ENCODE measurements at regions not wholly inside any gene's neighbourhood (a gene's known extent, or its start where the extent isn't known, plus 50 kb on each side); places are given as distances from the start of the nearest gene placed in this dataset.

DNA sequence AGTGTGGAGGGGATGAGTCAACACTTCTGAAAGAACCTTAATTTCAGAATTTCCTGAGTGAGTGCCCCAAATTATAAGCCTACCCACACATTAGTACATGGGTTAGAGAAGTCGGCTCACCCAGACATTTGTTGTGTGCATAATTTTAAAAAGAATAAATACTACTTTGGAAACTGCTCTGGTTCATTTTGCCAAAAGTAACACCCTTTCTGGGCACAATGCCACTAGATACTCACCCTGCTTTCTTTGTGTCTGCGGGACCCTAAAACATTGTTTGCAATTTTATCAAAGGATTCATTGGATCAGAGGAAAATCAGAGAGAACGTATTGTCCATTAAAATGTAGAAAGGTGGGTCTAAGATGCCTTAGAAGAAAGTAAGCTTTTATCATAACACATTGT is 245.5 kb upstream of the NRP1 start:
- peaks cover 4% of the 10 kb centered on the region for H3K27me3 Mint-ChIP-seq (ENCODE audit: low read depth)
- no peak overlapping the region for H3K27ac Mint-ChIP-seq
- peaks cover 6% of the 10 kb centered on the region for H3K9me3 Mint-ChIP-seq
- no peak overlapping the region for H3K4me3 Mint-ChIP-seq
- no peaks in the 10 kb centered on the region for H3K36me3 Mint-ChIP-seq (ENCODE audit: low read depth)
- no peaks in the 10 kb centered on the region for H3K4me1 Mint-ChIP-seq
- TF ChIP-seq, protein P1, sequence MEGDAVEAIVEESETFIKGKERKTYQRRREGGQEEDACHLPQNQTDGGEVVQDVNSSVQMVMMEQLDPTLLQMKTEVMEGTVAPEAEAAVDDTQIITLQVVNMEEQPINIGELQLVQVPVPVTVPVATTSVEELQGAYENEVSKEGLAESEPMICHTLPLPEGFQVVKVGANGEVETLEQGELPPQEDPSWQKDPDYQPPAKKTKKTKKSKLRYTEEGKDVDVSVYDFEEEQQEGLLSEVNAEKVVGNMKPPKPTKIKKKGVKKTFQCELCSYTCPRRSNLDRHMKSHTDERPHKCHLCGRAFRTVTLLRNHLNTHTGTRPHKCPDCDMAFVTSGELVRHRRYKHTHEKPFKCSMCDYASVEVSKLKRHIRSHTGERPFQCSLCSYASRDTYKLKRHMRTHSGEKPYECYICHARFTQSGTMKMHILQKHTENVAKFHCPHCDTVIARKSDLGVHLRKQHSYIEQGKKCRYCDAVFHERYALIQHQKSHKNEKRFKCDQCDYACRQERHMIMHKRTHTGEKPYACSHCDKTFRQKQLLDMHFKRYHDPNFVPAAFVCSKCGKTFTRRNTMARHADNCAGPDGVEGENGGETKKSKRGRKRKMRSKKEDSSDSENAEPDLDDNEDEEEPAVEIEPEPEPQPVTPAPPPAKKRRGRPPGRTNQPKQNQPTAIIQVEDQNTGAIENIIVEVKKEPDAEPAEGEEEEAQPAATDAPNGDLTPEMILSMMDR (IDR thresholded peaks at IDR 0.05; ENCODE audit: unreplicated experiment in 3 of 3) = no peak

DNA sequence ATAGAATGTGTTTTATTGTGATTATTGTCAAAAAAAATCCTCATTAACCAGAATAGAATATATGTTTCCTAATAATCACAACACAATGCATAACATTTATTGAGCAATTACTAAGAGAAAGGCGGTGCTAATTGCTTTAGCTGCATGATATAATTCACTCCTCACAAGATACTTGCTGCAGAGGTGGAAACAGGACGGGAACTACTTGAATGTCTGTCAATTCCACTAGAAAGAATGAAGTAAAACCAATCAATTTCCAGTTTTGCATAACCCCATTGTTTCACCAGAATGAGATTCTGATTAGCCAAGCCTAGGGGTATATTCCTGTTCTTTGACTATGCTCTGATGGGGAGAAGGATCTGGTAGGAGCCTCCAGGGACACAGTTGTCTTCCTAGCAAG is 239.1 kb upstream of the NRP1 start:
- Mint-ChIP-seq H3K27ac (no peak overlapping the region), H3K36me3 (ENCODE audit: low read depth) (no peaks in the 10 kb centered on the region), H3K4me1 (no peaks in the 10 kb centered on the region), H3K4me3 (no peak overlapping the region), H3K27me3 (ENCODE audit: low read depth) (no peaks in the 10 kb centered on the region), H3K9me3 (no peaks in the 10 kb centered on the region)
- TF ChIP-seq, protein P1 (IDR thresholded peaks at IDR 0.05; ENCODE audit: unreplicated experiment in 3 of 3) = no peak

DNA sequence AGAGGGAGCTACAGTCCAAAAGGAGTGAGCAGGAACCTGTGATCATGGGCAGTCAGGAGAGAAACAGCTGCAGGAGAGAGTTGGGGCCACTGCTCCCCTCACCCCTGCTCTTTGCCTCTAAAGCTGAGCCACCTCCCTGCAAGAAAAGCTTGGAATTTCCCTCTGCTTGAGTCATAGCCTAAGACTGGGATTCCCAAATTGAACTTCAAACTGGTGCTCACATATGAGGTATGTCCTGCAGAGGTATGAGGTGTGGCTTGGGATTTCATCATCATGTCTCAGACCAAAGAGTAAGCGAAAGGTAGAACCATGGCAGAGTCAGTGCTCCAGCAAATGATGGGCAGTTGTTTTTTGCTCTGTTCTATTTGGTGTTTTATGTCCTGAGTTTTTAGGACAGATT is 237.1 kb upstream of the NRP1 start:
- no peaks in the 10 kb centered on the region for H3K9me3 Mint-ChIP-seq
- no peaks in the 10 kb centered on the region for H3K36me3 Mint-ChIP-seq (ENCODE audit: low read depth)
- H3K4me1 Mint-ChIP-seq = no peaks in the 10 kb centered on the region
- no peak overlapping the region for H3K4me3 Mint-ChIP-seq
- TF ChIP-seq, protein P1 (IDR thresholded peaks at IDR 0.05; ENCODE audit: unreplicated experiment in 3 of 3) = no peak
- H3K27me3 Mint-ChIP-seq (ENCODE audit: low read depth) = no peaks in the 10 kb centered on the region
- H3K27ac Mint-ChIP-seq = no peak overlapping the region

DNA sequence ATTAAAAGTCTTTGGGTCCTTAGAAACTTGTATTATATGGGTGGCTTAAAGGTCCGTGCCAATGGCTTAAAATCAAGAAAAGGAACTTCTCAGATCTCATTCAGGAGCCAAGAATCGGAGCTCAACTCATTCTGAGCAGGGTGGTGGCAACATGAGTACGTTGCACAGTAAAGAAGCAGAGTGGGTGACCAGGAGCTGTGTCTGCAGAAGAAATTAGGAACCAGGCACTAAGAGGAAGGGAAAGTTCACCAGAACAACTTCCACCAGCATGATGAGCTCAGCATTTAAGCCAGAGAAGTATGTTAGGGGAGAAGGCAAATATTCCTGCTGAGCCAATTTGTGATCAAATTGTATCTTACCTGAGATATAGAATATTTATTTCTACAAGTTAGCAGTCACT is 236.0 kb upstream of the NRP1 start:
- TF ChIP-seq, protein P1 (IDR thresholded peaks at IDR 0.05; ENCODE audit: unreplicated experiment in 3 of 3) = no peak
- H3K9me3 Mint-ChIP-seq = no peaks in the 10 kb centered on the region
- no peak overlapping the region for H3K4me3 Mint-ChIP-seq
- no peaks in the 10 kb centered on the region for H3K36me3 Mint-ChIP-seq (ENCODE audit: low read depth)
- H3K4me1 Mint-ChIP-seq = peaks cover 6% of the 10 kb centered on the region
- no peak overlapping the region for H3K27ac Mint-ChIP-seq
- no peaks in the 10 kb centered on the region for H3K27me3 Mint-ChIP-seq (ENCODE audit: low read depth)

DNA sequence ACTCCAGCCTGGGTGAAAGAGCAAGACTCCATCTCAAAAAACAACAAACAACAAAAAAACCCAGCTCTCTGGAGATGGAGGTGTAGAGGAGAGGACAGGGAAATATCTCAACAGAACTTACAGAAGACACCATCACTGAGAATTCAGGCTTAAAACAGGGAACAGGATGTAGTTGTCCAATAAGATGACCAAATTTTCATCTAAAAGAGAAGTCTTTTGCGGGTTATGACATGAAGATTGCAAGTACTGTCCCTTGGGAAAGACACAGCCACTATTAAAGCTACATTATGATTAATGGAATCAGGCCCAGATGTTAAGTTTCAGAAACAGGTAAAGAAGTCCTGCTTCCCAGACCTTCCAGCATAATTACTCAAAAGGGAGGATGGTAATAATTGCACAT is 235.2 kb upstream of the NRP1 start:
- Mint-ChIP-seq H3K27me3 (ENCODE audit: low read depth) (no peaks in the 10 kb centered on the region), H3K36me3 (ENCODE audit: low read depth) (no peaks in the 10 kb centered on the region), H3K9me3 (no peaks in the 10 kb centered on the region), H3K4me3 (no peak overlapping the region), H3K27ac (no peak overlapping the region), H3K4me1 (peaks cover 9% of the 10 kb centered on the region)
- TF ChIP-seq, protein P1 (IDR thresholded peaks at IDR 0.05; ENCODE audit: unreplicated experiment in 3 of 3) = no peak

DNA sequence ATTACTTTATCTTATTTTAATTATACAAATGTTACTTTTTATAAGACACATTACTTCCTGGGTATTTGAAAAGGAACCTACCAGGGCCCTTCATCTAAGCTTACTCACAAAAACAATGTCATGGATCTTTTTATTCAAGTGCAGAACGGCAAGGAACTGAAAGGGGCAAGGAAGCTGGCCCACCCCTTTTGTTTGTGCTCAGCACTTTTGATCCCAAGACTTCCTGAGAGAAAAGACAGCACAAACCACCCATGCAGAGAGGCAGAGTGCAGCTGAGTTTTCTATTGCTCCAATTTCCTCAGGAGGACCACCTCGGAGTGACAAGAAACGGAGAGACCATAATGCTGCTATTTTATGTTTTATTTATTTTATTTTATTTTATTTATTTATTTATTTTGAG is 232.0 kb upstream of the NRP1 start:
- no peaks in the 10 kb centered on the region for H3K9me3 Mint-ChIP-seq
- TF ChIP-seq, protein P1 (IDR thresholded peaks at IDR 0.05; ENCODE audit: unreplicated experiment in 3 of 3) = no peak
- H3K36me3 Mint-ChIP-seq (ENCODE audit: low read depth) = no peaks in the 10 kb centered on the region
- peaks cover 3% of the 10 kb centered on the region for H3K27me3 Mint-ChIP-seq (ENCODE audit: low read depth)
- H3K4me1 Mint-ChIP-seq = peaks cover 9% of the 10 kb centered on the region
- H3K4me3 Mint-ChIP-seq = no peak overlapping the region
- peak overlapping the region in 2 of 3 experiments; percentile 10 to 37 for H3K27ac Mint-ChIP-seq

All from nephron (organoid).